ENCODE measurements at regions not wholly inside any gene's neighbourhood (a gene's known extent, or its start where the extent isn't known, plus 50 kb on each side); places are given as distances from the start of the nearest gene placed in this dataset.
"Not testable (repeated sequence)": the region's sequence is repeated elsewhere in the genome, so short reads cannot be mapped to it uniquely, and the experiment has no call there.

- H3K4me1 Mint-ChIP-seq (ENCODE audit: low read depth in 2 of 2) = no peaks in the 10 kb centered on the region
- H3K9me3 Mint-ChIP-seq = peaks cover 0 to 11% of the 10 kb centered on the region in 2 donors
- no peaks in the 10 kb centered on the region for H3K36me3 Mint-ChIP-seq (ENCODE audit: insufficient read depth)
- DNase-seq (no peak), ATAC-seq (replicated peaks) (no peak)
- H3K27me3 Mint-ChIP-seq = no peaks in the 10 kb centered on the region
- no peak overlapping the region for H3K4me3 Mint-ChIP-seq
- H3K27ac Mint-ChIP-seq = no peak overlapping the region
These were observed 997.4 kb upstream of the GYPC start for GRCh38 chr2:125658583-125658982.

- not testable (repeated sequence) for H3K36me3 Mint-ChIP-seq (ENCODE audit: insufficient read depth); H3K4me3 Mint-ChIP-seq; H3K9me3 Mint-ChIP-seq; H3K4me1 Mint-ChIP-seq (ENCODE audit: low read depth in 2 of 2); H3K27me3 Mint-ChIP-seq; ATAC-seq (replicated peaks); DNase-seq; H3K27ac Mint-ChIP-seq
These were observed 995.6 kb upstream of the GYPC start for GRCh38 chr2:125660369-125660768.

GRCh38 chr2:125667630-125668029 is 988.3 kb upstream of the GYPC start:
- no peak for DNase-seq
- Mint-ChIP-seq H3K4me3 (no peak overlapping the region), H3K4me1 (ENCODE audit: low read depth in 2 of 2) (no peaks in the 10 kb centered on the region), H3K27ac (no peak overlapping the region), H3K9me3 (peaks cover 7% of the 10 kb centered on the region in 2 donors), H3K27me3 (no peaks in the 10 kb centered on the region), H3K36me3 (ENCODE audit: insufficient read depth) (no peaks in the 10 kb centered on the region)
- ATAC-seq (replicated peaks) = no peak

GRCh38 chr2:125679903-125680302 is 976.1 kb upstream of the GYPC start:
- no peaks in the 10 kb centered on the region for H3K27me3 Mint-ChIP-seq
- H3K36me3 Mint-ChIP-seq (ENCODE audit: insufficient read depth) = no peaks in the 10 kb centered on the region
- no peak overlapping the region for H3K4me3 Mint-ChIP-seq
- H3K9me3 Mint-ChIP-seq = peaks cover 7 to 29% of the 10 kb centered on the region in 2 donors
- no peak overlapping the region for H3K27ac Mint-ChIP-seq
- ATAC-seq (replicated peaks) (no peak), DNase-seq (no peak)
- no peaks in the 10 kb centered on the region for H3K4me1 Mint-ChIP-seq (ENCODE audit: low read depth in 2 of 2)

- ATAC-seq (replicated peaks) (no peak), DNase-seq (no peak)
- H3K27ac Mint-ChIP-seq = no peak overlapping the region
- H3K9me3 Mint-ChIP-seq = peaks cover 6 to 29% of the 10 kb centered on the region in 2 donors
- H3K4me3 Mint-ChIP-seq = no peak overlapping the region
- no peaks in the 10 kb centered on the region for H3K4me1 Mint-ChIP-seq (ENCODE audit: low read depth in 2 of 2)
- no peaks in the 10 kb centered on the region for H3K27me3 Mint-ChIP-seq
- H3K36me3 Mint-ChIP-seq (ENCODE audit: insufficient read depth) = no peaks in the 10 kb centered on the region
These were observed 975.1 kb upstream of the GYPC start for GRCh38 chr2:125680809-125681208.

GRCh38 chr2:125681576-125681975 is 974.4 kb upstream of the GYPC start:
- DNase-seq = no peak
- ATAC-seq (replicated peaks) = no peak
- H3K36me3 Mint-ChIP-seq (ENCODE audit: insufficient read depth) = no peaks in the 10 kb centered on the region
- no peaks in the 10 kb centered on the region for H3K4me1 Mint-ChIP-seq (ENCODE audit: low read depth in 2 of 2)
- H3K4me3 Mint-ChIP-seq = no peak overlapping the region
- H3K27ac Mint-ChIP-seq = no peak overlapping the region
- H3K9me3 Mint-ChIP-seq = peaks cover 6 to 29% of the 10 kb centered on the region in 2 donors
- H3K27me3 Mint-ChIP-seq = no peaks in the 10 kb centered on the region

- DNase-seq = no peak
- Mint-ChIP-seq H3K27me3 (no peaks in the 10 kb centered on the region), H3K27ac (no peak overlapping the region), H3K36me3 (ENCODE audit: insufficient read depth) (no peaks in the 10 kb centered on the region), H3K4me1 (ENCODE audit: low read depth in 2 of 2) (no peaks in the 10 kb centered on the region), H3K9me3 (peaks cover 6 to 27% of the 10 kb centered on the region in 2 donors), H3K4me3 (no peak overlapping the region)
- no peak for ATAC-seq (replicated peaks)
These were observed 973.8 kb upstream of the GYPC start for GRCh38 chr2:125681976-125682805.

- Mint-ChIP-seq H3K4me3 (no peak overlapping the region), H3K27ac (no peak overlapping the region), H3K4me1 (ENCODE audit: low read depth in 2 of 2) (no peaks in the 10 kb centered on the region), H3K9me3 (peaks cover 5 to 13% of the 10 kb centered on the region in 2 donors), H3K36me3 (ENCODE audit: insufficient read depth) (no peaks in the 10 kb centered on the region), H3K27me3 (no peaks in the 10 kb centered on the region)
- no peak for ATAC-seq (replicated peaks)
- DNase-seq = no peak
These were observed 971.7 kb upstream of the GYPC start for GRCh38 chr2:125684256-125684655.

- DNase-seq (no peak), ATAC-seq (replicated peaks) (no peak)
- H3K36me3 Mint-ChIP-seq (ENCODE audit: insufficient read depth) = no peaks in the 10 kb centered on the region
- H3K4me1 Mint-ChIP-seq (ENCODE audit: low read depth in 2 of 2) = no peaks in the 10 kb centered on the region
- peaks cover 5 to 7% of the 10 kb centered on the region in 2 donors for H3K9me3 Mint-ChIP-seq
- H3K27me3 Mint-ChIP-seq = no peaks in the 10 kb centered on the region
- H3K4me3 Mint-ChIP-seq = no peak overlapping the region
- no peak overlapping the region for H3K27ac Mint-ChIP-seq
These were observed 971.0 kb upstream of the GYPC start for GRCh38 chr2:125684932-125685331.

- no peak for ATAC-seq (replicated peaks)
- no peak overlapping the region for H3K27ac Mint-ChIP-seq
- peaks cover 4 to 7% of the 10 kb centered on the region in 2 donors for H3K9me3 Mint-ChIP-seq
- H3K4me1 Mint-ChIP-seq (ENCODE audit: low read depth in 2 of 2) = no peaks in the 10 kb centered on the region
- no peak for DNase-seq
- no peaks in the 10 kb centered on the region for H3K36me3 Mint-ChIP-seq (ENCODE audit: insufficient read depth)
- no peaks in the 10 kb centered on the region for H3K27me3 Mint-ChIP-seq
- no peak overlapping the region for H3K4me3 Mint-ChIP-seq
These were observed 959.4 kb upstream of the GYPC start for GRCh38 chr2:125696560-125696959.

GRCh38 chr2:125698280-125698679 is 957.7 kb upstream of the GYPC start:
- Mint-ChIP-seq H3K9me3 (peaks cover 4 to 7% of the 10 kb centered on the region in 2 donors), H3K4me1 (ENCODE audit: low read depth in 2 of 2) (no peaks in the 10 kb centered on the region), H3K27ac (no peak overlapping the region), H3K36me3 (ENCODE audit: insufficient read depth) (no peaks in the 10 kb centered on the region), H3K4me3 (no peak overlapping the region), H3K27me3 (no peaks in the 10 kb centered on the region)
- no peak for DNase-seq
- no peak for ATAC-seq (replicated peaks)

- Mint-ChIP-seq H3K4me3 (no peak overlapping the region), H3K9me3 (peaks cover under 1 to 8% of the 10 kb centered on the region in 2 donors), H3K27me3 (no peaks in the 10 kb centered on the region), H3K27ac (no peak overlapping the region), H3K36me3 (ENCODE audit: insufficient read depth) (no peaks in the 10 kb centered on the region), H3K4me1 (ENCODE audit: low read depth in 2 of 2) (no peaks in the 10 kb centered on the region)
- no peak for DNase-seq
- no peak for ATAC-seq (replicated peaks)
These were observed 954.9 kb upstream of the GYPC start for GRCh38 chr2:125701070-125701469.

- Mint-ChIP-seq H3K4me3 (no peak overlapping the region), H3K27me3 (no peaks in the 10 kb centered on the region), H3K27ac (no peak overlapping the region), H3K4me1 (ENCODE audit: low read depth in 2 of 2) (no peaks in the 10 kb centered on the region), H3K9me3 (peaks cover 8 to 14% of the 10 kb centered on the region in 2 donors), H3K36me3 (ENCODE audit: insufficient read depth) (no peaks in the 10 kb centered on the region)
- DNase-seq = no peak
- ATAC-seq (replicated peaks) = no peak
These were observed 948.3 kb upstream of the GYPC start for GRCh38 chr2:125707611-125708010.

GRCh38 chr2:125710561-125710960 is 945.4 kb upstream of the GYPC start:
- Mint-ChIP-seq H3K27me3 (no peaks in the 10 kb centered on the region), H3K4me3 (no peak overlapping the region), H3K36me3 (ENCODE audit: insufficient read depth) (no peaks in the 10 kb centered on the region), H3K4me1 (ENCODE audit: low read depth in 2 of 2) (no peaks in the 10 kb centered on the region), H3K9me3 (peaks cover 18 to 25% of the 10 kb centered on the region in 2 donors), H3K27ac (no peak overlapping the region)
- ATAC-seq (replicated peaks) (no peak), DNase-seq (no peak)

Measured in effector memory CD8-positive, alpha-beta T cell (primary cell).